Sigmoid colon (tissue), 4 donors: ENCODE measurements at regions not wholly inside any gene's neighbourhood (a gene's known extent, or its start where the extent isn't known, plus 50 kb on each side); places are given as distances from the start of the nearest gene placed in this dataset.

Source experiments
- EP300 ChIP-seq, 4 donors: sonication (generic); formaldehyde crosslinking; IDR thresholded peaks; one replicate each; pipeline ENCODE4 v1.6.1; 2017; ENCODE audit warnings: antibody characterized with exemption in 4 of 4
- POLR2A ChIP-seq, 2 donors: fragments of 450-650 bp; IDR thresholded peaks; one replicate each; pipeline ENCODE4 v1.6.1; 2016; ENCODE audit warnings: antibody characterized with exemption in 2 of 2, mild to moderate bottlenecking in 2 of 2, moderate library complexity in 2 of 2
- POLR2AphosphoS5 ChIP-seq, 4 donors: sonication (generic); formaldehyde crosslinking; IDR thresholded peaks; one replicate each; pipeline ENCODE4 v1.6.1; 2017; ENCODE audit warnings: antibody characterized with exemption in 4 of 4
- TF ChIP-seq, protein P1 (sequence below), 4 experiments: fragments of 450-650 bp in 3 of 4; fragments of 200-600 bp in 1 of 4; IDR thresholded peaks; one replicate each; pipeline ENCODE4 v1.5.1; 2016 to 2019; ENCODE audit warnings: antibody characterized with exemption in 4 of 4, mild to moderate bottlenecking in 3 of 4, moderate library complexity in 2 of 4

DNA sequence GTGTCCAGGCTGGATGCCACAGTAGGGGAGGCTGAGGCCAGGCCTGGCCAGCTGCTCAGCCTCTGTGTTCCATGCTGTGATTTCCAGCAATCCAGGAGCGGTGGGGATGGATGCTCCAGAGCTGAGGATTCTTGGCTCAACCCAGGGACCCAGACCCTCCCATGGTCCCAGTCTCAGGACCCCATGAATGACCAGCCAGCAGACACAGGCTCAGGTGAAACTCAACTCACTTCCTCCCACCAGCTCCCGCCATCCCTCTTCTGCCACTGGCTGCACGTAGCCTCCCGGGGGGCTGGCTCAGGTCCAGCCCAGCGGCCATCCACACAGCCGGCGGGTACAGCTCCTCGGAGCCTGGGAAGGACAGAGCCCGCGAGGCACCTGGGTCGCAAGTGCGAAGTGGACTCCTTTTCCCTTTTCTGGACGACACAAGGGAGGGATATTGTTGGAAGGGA lies 54.5 kb upstream of the DACT2 start:
- TF ChIP-seq, protein P1, sequence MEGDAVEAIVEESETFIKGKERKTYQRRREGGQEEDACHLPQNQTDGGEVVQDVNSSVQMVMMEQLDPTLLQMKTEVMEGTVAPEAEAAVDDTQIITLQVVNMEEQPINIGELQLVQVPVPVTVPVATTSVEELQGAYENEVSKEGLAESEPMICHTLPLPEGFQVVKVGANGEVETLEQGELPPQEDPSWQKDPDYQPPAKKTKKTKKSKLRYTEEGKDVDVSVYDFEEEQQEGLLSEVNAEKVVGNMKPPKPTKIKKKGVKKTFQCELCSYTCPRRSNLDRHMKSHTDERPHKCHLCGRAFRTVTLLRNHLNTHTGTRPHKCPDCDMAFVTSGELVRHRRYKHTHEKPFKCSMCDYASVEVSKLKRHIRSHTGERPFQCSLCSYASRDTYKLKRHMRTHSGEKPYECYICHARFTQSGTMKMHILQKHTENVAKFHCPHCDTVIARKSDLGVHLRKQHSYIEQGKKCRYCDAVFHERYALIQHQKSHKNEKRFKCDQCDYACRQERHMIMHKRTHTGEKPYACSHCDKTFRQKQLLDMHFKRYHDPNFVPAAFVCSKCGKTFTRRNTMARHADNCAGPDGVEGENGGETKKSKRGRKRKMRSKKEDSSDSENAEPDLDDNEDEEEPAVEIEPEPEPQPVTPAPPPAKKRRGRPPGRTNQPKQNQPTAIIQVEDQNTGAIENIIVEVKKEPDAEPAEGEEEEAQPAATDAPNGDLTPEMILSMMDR (IDR thresholded peaks at IDR 0.05) = no peak
- TF ChIP-seq POLR2A (IDR thresholded peaks at IDR 0.05) (no peak), POLR2AphosphoS5 (IDR thresholded peaks at IDR 0.05) (no peak), EP300 (IDR thresholded peaks at IDR 0.05) (no peak)
